GM19025 (cell line): ENCODE measurements at regions not wholly inside any gene's neighbourhood (a gene's known extent, or its start where the extent isn't known, plus 50 kb on each side); places are given as distances from the start of the nearest gene placed in this dataset.

Experiments used
- ATAC-seq: cut with Tn5 transposase; IDR thresholded peaks from one replicate; pipeline ENCODE4 v1.9.1; 2021; ENCODE audit warnings: mild to moderate bottlenecking, low read depth, moderate library complexity; ENCODE audit not compliant: unreplicated experiment

DNA sequence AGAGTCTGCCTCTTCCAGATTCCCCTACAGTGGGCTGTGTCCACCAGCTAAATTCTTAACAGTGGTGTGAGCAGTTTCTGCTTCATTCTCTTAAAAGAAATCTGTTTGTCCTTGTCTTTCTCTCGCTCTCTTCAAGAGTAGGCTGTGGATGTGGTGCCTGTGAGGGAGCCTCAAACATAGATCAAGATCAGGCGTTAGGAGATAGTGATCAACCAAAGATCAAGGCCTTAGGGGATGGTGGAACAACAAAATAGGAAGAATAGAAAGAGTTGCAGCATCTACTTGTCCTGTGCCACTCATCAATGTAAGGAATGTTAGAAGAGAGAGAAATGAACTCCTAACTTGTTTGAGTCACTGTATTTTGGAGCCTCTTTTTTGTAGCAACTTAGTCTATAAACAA, 144.2 kb downstream of the AASDH start:
- no peak for ATAC-seq

DNA sequence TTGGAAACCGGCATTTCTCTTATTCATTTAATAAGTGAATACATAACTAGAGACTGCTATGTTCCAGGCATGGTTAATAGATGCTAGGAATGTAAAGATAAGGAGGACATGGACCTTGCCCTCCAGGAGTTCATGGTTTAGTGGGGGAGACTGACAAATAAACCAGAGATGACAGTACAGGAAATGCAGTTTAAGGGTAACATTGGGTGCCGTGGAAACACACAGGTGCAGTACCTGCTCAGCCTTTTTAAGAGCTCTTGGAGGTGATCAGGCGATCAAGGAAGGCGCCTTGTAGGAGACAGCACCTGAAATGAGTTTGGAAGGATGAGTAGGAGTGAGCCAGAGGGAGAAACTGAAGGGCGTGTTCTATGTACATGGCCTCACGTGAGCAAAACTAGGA, 145.8 kb downstream of the AASDH start:
- ATAC-seq, result no peak

DNA sequence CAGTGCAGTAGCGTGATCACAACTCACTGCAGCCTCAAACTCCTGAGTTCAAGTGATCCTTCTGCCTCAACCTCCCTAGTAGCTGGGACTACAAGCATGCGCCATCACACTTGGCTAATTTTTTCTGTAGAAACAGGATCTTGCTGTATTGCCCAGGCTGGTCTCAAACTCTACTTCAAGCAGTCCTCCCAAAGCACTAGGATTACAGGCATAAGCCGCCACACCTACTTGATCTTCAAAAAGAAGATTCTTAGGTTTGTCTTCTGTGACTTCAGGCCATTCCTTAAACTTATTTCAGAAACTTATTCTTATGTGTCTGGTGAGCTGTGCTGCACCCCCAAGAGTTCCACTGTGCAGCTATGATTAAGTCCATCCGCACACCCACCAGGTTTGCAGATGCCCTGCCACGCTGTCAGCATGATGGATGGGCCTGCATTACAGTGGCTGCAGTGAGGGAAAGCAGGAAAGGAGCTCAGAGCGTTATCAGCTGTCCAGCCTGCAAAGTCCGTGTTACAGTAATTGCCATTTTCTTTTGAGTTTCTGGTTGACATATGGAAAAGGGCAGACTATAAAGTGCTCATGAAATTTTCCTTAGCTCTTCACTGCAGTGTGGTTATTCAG, 146.6 kb downstream of the AASDH start:
- ATAC-seq, result no peak

DNA sequence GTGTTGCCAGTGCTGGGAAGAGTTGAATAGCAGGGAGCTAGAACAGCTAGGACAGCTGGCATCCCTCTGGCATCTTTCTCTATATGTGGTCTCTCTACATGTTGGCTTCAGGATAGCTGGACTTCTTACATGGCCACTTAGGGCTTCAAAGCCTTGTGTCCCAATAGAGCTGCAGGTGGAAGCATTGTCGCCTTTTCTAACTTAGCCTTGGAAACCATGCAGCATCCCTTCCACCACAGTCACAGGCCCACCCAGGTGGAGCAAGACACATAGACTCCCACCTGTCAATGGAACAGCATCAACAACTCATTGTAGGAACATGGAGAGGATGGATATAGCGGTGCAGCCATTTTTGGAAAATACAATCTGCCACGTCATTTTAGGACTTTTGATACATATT, 149.0 kb downstream of the AASDH start:
- ATAC-seq, result no peak

DNA sequence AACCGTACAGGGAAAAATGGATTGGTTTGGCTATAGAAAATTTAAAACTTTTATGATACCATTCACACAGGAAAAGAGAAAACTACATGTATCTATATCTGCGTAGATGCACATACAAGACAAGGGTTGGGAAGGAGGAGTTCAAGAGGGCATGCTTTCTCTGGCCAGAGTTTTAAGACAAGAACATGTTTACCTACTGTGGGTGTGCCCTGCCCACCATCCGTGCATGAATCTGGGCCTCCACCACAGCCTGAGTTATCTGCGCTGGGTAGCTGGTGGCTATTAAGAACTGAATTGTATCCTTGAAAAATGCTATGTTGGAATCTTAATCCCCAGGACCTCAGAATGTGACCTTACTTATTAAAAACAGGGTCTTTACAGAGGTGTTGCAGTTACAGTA, 151.6 kb downstream of the AASDH start:
- no peak for ATAC-seq

DNA sequence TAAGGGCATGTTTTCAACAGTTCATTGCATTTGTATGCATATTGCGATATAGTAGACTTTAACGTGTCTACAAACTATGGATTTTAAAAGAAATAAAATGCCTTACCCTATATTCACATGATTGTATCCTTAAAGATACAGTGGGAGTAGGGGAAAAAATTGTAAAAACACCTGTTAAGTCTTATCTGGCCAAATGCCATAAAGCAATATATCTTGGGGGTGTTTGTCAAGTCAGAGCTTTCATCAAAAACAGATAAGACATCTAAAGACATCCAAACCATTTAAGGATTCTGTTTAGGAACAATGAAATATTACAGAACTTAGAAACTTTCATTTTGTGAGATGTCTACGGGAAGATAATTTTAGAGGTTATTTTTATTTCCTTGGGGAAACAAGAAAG, 152.3 kb downstream of the AASDH start:
- ATAC-seq, result no peak

DNA sequence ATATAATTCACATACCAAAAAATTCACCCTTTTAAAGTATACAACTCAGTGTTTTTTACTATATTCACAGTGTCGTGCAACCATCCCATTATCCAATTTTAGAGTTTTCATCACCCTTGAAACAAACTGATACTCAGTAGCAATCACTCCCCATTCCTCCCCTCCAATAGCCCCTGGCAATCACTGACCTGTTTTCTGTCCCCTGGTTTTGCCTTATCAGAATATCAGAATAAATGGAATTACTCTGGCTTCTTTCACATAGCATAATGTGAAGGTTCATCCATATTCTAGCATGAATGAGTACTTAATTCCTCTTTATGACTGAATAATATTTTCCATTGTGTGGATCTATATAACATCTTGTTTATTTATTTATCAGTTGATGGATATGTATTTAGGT, 153.2 kb downstream of the AASDH start:
- ATAC-seq, result no peak

DNA sequence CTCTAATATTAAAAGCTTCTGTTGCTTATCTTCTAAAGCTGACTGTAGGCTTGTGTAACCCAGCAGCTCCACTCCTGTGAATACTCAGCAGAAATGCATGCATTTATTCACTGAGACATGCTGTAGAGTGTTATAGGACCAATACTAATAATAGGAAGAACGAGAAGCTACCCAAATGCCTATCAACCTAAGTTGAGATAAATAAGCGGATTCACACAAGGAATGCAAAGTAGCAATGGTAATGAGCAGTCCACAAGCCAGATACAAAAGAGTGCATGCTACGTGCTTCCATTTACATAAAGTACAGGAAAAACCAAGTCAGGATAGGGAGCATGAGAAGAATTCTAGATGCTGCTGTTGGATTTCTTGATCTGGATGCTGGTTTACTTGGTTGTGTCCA, 155.9 kb downstream of the AASDH start:
- no peak for ATAC-seq

DNA sequence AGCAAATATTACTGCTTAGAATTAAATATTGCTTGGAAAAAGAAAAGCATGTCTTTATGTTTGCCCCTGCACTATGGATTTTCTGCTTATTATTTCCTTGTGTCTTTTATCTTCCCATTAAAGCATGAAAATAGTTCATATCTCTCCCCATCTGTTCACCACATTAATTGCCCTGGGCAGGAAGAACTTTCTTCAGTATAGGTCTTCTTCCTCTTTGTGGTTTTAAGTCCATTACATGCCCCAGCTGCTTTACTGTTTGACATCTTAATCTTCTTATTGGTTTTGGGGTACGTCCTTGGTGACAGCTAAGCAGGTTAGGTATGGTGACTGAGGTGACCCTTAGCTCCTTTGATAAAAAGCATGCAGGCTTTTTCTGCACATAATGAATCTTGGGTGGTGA, 157.3 kb downstream of the AASDH start:
- ATAC-seq, result no peak

DNA sequence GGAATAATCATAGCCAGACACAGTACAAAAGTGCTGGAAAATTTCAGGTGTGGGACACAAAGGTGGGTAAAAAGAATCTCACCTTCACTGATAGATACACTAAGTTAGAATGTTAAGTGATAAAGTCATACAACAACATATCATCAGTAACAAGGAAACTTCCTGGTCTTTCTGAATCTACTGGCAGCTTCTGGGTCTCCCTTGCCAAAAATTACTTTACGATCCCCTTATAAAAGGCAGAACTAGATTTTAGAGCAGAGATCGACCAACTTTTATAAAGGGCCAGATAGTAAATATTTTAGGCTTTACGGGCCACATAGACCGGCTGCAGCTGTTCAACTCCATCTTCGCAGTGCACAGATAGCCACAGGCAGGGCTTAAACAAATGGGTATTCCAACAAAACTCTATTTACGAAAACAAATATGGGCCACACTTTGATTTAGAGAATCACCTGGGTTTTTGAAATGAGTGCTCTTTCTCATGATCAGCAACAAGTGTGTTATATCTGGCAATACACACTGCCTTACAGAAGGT, 159.9 kb downstream of the AASDH start:
- no peak for ATAC-seq

DNA sequence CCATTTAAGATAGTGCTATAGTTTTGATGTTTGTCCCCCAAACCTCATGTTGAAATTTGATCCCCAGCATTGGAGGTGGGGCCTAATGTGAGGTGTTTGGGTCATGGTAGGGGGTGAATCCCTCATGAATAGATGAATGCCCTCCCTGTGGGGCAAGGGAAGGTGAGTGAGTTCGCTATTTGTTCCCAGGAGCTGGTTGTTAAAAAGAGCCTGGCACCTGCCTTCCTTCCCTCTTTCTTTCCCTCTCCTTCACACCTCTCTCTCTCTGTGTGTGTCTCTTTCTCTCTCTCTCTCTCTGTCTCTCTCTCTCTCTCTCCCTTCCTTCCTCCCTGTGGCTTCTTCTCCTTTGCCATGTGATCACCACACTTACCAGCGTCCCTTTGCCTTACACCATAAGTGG, 160.7 kb downstream of the AASDH start:
- no peak for ATAC-seq

DNA sequence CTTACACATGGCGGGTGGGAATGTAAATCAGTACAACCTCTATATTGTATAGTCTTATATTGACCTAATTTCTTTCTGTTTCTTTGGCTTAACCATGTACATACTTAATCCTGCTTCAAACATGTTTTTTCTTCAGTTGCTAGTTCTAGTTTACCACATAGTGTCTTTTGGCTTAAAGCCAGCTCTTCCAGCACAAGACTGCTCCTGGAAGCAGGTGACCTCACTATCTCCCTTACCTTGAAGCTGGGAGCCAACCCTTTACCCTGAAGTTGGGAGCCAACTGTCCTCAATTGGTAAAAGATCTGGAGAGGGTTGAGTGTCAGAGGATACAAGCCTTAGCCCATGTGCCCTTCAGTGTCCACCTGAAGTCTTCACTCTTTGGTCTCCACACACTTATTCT, 162.7 kb downstream of the AASDH start:
- no peak for ATAC-seq

DNA sequence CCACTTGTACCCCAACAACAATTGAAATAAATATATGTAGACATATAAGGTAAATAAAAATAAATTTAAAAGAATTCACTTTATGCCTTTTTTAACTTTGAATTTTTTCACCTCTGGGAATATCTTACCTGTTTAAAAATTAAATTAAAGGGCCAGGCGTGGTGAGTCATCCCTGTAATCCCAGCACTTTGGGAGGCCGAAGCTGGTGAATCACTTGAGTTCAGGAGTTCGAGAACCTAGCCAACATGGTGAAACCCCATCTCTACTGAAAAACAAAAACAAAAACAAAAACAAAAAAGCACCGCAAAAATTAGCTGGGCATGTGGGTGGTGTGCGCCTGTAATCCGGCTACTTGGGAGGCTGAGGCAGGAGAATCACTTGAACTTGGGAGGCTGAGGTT, 164.8 kb downstream of the AASDH start:
- no peak for ATAC-seq

DNA sequence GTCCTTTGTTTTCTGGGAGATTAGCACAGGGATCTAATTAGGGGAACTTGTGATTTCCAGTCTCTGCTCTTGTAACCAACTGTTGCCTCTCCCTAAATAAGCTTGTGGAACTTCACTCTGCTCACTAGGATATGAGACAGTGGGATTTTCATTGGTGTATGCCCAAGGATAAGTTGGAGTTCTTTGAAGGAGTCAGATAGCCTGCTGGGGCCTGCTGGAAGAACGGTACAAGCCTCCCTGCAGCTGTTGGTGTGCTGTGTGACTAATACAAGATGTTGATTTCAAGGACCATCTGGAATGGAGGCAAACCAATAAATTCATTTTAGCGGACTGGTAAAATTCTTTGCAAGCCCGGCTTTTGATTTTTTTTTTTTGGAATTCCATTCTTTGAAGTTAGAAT, 167.0 kb downstream of the AASDH start:
- no peak for ATAC-seq

DNA sequence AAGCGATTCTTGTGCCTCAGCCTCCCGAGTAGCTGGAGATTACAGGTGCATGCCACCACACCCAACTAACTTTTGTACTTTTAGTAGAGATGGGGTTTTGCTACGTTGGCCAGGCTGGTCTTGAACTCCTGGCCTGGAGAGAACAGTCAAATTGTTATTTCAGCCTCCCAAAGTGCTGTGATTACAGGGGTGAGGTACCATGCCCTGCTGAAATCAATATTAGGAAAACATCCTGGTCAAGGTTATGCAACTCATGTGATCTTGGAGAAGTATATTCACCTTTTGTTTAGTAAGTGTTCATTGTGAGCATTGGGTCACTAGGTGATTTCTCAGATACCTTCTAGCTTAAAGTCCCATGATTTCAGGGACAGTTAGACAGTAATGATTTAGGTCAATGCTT, 167.8 kb downstream of the AASDH start:
- no peak for ATAC-seq

DNA sequence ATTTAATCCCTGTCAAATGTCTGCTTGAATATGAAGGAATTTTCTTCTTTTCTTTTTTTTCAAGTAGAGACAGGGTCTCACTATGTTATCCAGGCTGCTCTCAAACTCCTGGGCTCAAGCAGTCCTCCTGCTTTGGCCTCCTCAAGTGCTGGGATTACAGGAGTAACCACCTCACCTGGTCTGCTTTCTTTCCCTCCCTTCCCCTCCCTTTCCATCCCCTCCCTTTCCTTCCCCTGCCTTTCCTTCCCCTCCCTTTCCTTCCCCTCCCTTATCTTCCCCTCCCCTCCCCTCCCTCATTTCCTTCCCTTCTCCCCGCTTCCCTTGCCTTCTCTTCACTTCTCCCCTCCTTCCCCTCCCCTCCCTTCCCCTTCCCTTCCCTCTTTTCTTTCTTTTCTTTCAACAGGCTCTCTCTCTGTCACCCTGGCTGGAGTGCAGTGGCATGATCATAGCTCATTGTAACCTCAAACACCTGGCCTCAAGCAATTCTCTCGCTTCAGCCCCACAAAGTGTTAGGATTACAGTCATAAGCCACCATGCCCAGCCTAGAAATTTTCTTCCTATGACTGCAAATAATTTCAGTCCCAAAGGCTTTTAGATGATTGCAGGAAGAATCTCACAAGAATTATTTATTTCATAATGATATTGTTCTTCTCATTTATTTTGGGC, 168.9 kb downstream of the AASDH start:
- no peak for ATAC-seq

DNA sequence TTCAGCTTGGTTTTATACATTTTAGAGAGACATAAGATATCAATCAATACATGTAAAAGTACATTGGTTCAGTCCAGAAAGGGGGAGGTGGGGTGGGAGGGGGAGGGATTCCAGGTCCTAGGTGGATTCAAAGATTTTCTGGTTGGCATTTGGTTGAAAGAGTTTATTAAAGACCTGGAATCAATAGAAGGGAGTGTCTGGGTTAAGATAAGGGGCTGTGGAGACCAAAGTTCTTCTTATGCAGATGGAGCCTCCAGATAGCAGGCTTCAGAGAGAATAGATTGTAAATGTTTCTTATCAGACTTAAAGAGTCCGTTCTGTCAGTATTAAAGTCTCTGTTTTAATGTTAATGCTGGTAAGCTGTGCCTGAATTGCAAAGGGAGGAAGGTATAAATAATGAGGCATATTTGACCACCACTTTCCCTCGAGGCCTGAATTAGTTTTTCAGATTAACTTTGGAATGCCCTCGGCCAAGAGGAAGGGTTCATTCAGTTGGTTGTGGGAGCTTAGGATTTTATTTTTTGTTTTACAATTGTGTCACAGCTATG, 169.9 kb downstream of the AASDH start:
- no peak for ATAC-seq

DNA sequence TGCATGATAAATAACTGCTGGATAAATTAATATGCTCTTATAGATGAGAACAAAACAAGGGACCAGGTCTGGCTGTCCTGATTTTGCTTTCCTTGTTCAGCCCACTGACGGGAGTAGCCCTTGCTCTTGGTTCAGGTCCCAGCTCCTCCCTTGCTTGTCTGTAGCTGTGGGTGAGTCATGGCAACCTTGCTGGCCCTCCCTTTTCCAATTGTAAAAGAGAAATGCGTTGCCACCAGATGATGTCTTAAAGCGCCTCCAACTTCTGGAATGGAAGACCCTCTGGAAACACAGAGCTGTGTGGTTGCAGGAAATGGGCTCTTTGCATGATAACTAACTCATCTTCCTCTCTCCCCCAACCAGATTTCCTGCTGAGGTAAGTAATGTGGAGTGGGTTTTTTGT, 171.4 kb downstream of the AASDH start:
- no peak for ATAC-seq

DNA sequence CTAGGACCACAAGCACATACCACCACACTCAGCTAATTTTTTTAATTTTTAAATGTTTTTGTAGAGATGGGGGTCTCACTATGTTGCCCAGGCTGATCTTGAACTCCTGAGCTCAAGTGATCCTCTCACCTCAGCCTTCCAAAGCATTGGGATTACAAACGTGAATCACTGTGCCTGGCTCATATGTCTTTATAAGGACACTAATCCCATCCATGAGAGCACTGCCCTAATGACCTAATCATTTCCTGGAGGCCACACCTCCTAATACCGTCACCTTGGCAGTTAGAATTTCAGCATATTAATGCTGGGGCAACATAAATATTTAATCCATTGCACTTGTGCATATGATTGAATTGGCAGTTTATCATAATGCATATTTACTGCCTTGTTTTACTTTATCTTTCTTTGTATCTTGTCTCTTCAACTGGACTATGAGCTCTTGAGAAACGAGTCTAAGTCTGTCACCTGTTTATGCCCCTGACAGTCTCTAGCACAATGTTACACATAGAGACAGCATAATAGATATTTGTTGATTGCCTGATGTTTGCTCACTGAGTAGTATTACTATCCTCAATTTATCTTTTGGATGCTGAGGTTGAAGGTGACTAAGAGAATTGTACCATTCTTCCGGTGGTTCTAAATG, 172.0 kb downstream of the AASDH start:
- no peak for ATAC-seq

DNA sequence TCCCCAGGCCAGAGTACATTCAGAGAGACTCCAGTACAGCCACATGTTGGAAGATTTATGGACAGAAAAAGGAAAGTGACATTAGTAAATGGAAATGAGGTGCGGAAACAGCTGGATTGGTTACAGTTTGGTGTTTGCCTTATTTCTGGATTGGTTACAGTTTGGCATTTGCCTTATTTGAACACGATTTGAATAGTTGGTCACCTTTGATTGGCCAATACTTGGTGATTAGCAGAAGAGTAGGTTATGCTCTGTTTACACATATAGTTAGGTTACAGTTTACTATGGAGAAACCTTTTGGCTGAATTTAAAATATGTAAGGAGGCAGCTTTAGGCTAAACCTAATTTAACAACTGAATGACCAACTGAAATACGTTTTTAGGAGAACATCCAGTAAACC, 173.7 kb downstream of the AASDH start:
- no peak for ATAC-seq

DNA sequence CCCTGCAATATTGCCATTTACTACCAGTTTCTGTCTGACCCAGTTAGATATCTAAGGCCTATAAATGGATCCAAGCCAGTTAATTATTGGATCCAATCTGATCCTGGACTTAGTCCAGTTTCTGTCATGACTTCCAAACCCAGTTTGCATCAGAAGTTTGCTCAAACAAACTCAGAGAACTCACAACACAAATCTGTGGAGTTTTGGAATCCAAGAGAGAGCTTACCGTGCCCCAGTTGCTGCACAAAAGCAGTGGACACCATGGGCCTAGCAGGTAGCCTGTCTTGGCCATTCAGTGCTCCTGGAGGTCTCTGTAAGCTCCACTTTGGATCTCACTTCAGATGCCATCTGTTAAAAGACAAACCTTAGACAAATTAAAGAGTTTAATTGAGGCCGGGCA, 174.5 kb downstream of the AASDH start:
- ATAC-seq, result no peak

DNA sequence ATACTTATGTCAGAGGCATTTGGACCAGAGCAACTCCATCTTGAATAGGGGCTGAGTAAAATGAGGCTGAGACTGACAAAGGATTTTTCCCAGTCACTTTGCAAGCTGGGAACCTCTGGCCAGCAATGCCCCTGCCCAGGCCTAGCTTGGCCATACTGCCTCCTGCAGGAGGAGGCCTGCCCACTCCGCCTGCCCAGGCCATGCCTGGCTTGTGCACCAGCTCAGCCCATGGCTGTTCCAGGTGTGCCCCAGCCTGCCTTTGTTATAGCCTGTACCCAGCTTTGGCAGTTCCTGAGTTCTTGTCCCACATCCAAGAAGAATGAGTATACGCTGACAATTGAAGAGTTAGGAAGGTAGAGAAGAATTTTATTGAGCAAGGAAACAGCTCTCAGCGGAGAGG, 176.1 kb downstream of the AASDH start:
- no peak for ATAC-seq
